GM12864 (cell line): ENCODE measurements at regions not wholly inside any gene's neighbourhood (a gene's known extent, or its start where the extent isn't known, plus 50 kb on each side); places are given as distances from the start of the nearest gene placed in this dataset.
"Not testable (repeated sequence)": the region's sequence is repeated elsewhere in the genome, so short reads cannot be mapped to it uniquely, and the experiment has no call there.

Experiments used
- DNase-seq: peaks from one replicate; pipeline ENCODE4 v3.0.0-alpha.2; 2011; ENCODE audit warnings: low read depth
- H3K4me3 ChIP-seq: 2 replicates; pipeline ENCODE4 v1.5.1; 2011; ENCODE audit warnings: mild to moderate bottlenecking, low read depth, low read length, control low read depth
- CTCF ChIP-seq: IDR thresholded peaks from 2 replicates; pipeline ENCODE4 v1.5.1; 2011; ENCODE audit warnings: low read depth, mild to moderate bottlenecking, moderate library complexity, low read length, control low read depth, inconsistent platforms; ENCODE audit errors: missing control alignments

- no peak for TF ChIP-seq CTCF
- H3K4me3 ChIP-seq: no peak overlapping the region
- no peak for DNase-seq
Observed at GRCh38 chr16:61465285-61465684, 571.0 kb downstream of the CDH8 start.

- DNase-seq: no peak
- TF ChIP-seq CTCF: no peak
- no peak overlapping the region for H3K4me3 ChIP-seq
Observed at GRCh38 chr16:61460020-61460419, 576.2 kb downstream of the CDH8 start.

- H3K4me3 ChIP-seq: no peak overlapping the region
- TF ChIP-seq CTCF: no peak
- DNase-seq: no peak
Observed at GRCh38 chr16:61435346-61435745, 600.9 kb downstream of the CDH8 start.

GRCh38 chr16:61432421-61432820 is 603.8 kb downstream of the CDH8 start:
- no peak overlapping the region for H3K4me3 ChIP-seq
- DNase-seq: no peak
- TF ChIP-seq CTCF: no peak

GRCh38 chr16:61421111-61421510 is 615.1 kb downstream of the CDH8 start:
- H3K4me3 ChIP-seq: no peak overlapping the region
- no peak for TF ChIP-seq CTCF
- DNase-seq: no peak

- no peak for DNase-seq
- TF ChIP-seq CTCF: no peak
- H3K4me3 ChIP-seq: no peak overlapping the region
Observed at GRCh38 chr16:61419791-61420190, 616.4 kb downstream of the CDH8 start.

GRCh38 chr16:61418802-61419201 is 617.4 kb downstream of the CDH8 start:
- H3K4me3 ChIP-seq, DNase-seq: not testable (repeated sequence)

- H3K4me3 ChIP-seq: no peak overlapping the region
- no peak for DNase-seq
- TF ChIP-seq CTCF: no peak
Observed at GRCh38 chr16:61415126-61415525, 621.1 kb downstream of the CDH8 start.
